Lower lobe of right lung (tissue), 2 donors: ENCODE measurements at regions not wholly inside any gene's neighbourhood (a gene's known extent, or its start where the extent isn't known, plus 50 kb on each side); places are given as distances from the start of the nearest gene placed in this dataset.

Source experiments
- ATAC-seq, 2 donors: fragments of 200-7000 bp; cut with Tn5 transposase; one replicate each; pipeline ENCODE4 v1.9.1; 2020 to 2022; ENCODE audit warnings: mild to moderate bottlenecking in 2 of 2, moderate library complexity in 2 of 2
- DNase-seq: peaks from one replicate; pipeline ENCODE4 v3.0.0-alpha.2; 2020
- H3K27ac ChIP-seq: fragments of 200-600 bp; one replicate; pipeline ENCODE4 v1.8.0; 2022
- H3K27me3 ChIP-seq: fragments of 200-600 bp; one replicate; pipeline ENCODE4 v1.8.0; 2022; ENCODE audit warnings: low read depth
- H3K36me3 ChIP-seq: fragments of 200-600 bp; one replicate; pipeline ENCODE4 v1.8.0; 2022; ENCODE audit warnings: mild to moderate bottlenecking
- H3K4me1 ChIP-seq: fragments of 200-600 bp; one replicate; pipeline ENCODE4 v1.8.0; 2022
- H3K4me3 ChIP-seq: fragments of 200-600 bp; one replicate; pipeline ENCODE4 v1.8.0; 2022; ENCODE audit warnings: mild to moderate bottlenecking
- H3K9me3 ChIP-seq: fragments of 200-600 bp; one replicate; pipeline ENCODE4 v1.8.0; 2022
- CTCF ChIP-seq: fragments of 200-600 bp; IDR thresholded peaks from one replicate; pipeline ENCODE4 v1.8.0; 2022; ENCODE audit warnings: antibody characterized with exemption, mild to moderate bottlenecking
- intact Hi-C: fragments of 100-400 bp; cut with DNase I; formaldehyde crosslinking; loops from one replicate; pipeline ENCODE4 v1.11.0; 2022
- donor health status: DM: no; HTN: yes; CAD: no; lungs with severe emphysema.

GRCh38 chr5:67291066-67291465 is 94.5 kb upstream of the CD180 start:
- Histone ChIP-seq H3K4me1 (peaks cover 31% of the 10 kb centered on the region), H3K36me3 (no peaks in the 10 kb centered on the region), H3K9me3 (no peaks in the 10 kb centered on the region), H3K4me3 (no peak overlapping the region), H3K27me3 (no peaks in the 10 kb centered on the region), H3K27ac (no peak overlapping the region)
- TF ChIP-seq CTCF: no peak
- intact Hi-C loops: no loop called here
- DNase-seq (no peak), ATAC-seq (no peak)

- intact Hi-C loops: no loop called here
- Histone ChIP-seq H3K9me3 (no peaks in the 10 kb centered on the region), H3K4me3 (no peak overlapping the region), H3K27ac (peak overlapping the region; percentile 54), H3K36me3 (no peaks in the 10 kb centered on the region), H3K27me3 (no peaks in the 10 kb centered on the region), H3K4me1 (peaks cover 31% of the 10 kb centered on the region)
- DNase-seq (no peak), ATAC-seq (no peak)
- TF ChIP-seq CTCF: no peak
Observed at GRCh38 chr5:67290655-67291054, 94.1 kb upstream of the CD180 start.

- Histone ChIP-seq H3K9me3 (no peaks in the 10 kb centered on the region), H3K27ac (peak overlapping the region; percentile 54), H3K4me3 (no peak overlapping the region), H3K27me3 (no peaks in the 10 kb centered on the region), H3K36me3 (no peaks in the 10 kb centered on the region), H3K4me1 (peaks cover 31% of the 10 kb centered on the region)
- DNase-seq: no peak
- peak in 1 of 2 donors; percentile 35 for ATAC-seq
- TF ChIP-seq CTCF: no peak
- intact Hi-C loops: no loop called here
Observed at GRCh38 chr5:67289763-67290521, 93.3 kb upstream of the CD180 start.

GRCh38 chr5:67287510-67288268 is 91.1 kb upstream of the CD180 start:
- DNase-seq (no peak), ATAC-seq (peak; percentile 46 to 65)
- no peak for TF ChIP-seq CTCF
- no peaks in the 10 kb centered on the region for H3K9me3 ChIP-seq
- no peaks in the 10 kb centered on the region for H3K36me3 ChIP-seq
- H3K27ac ChIP-seq: no peak overlapping the region
- intact Hi-C loops: no loop called here
- peaks cover 31% of the 10 kb centered on the region for H3K4me1 ChIP-seq
- no peak overlapping the region for H3K4me3 ChIP-seq
- H3K27me3 ChIP-seq: no peaks in the 10 kb centered on the region

GRCh38 chr5:67286006-67286405 is 89.4 kb upstream of the CD180 start:
- Histone ChIP-seq H3K4me3 (no peak overlapping the region), H3K4me1 (peaks cover 24% of the 10 kb centered on the region), H3K27me3 (no peaks in the 10 kb centered on the region), H3K27ac (no peak overlapping the region), H3K9me3 (no peaks in the 10 kb centered on the region), H3K36me3 (no peaks in the 10 kb centered on the region)
- intact Hi-C loops: no loop called here
- DNase-seq: no peak
- no peak for TF ChIP-seq CTCF
- ATAC-seq: no peak
